Breast epithelium (tissue), 3 donors: ENCODE measurements at regions not wholly inside any gene's neighbourhood (a gene's known extent, or its start where the extent isn't known, plus 50 kb on each side); places are given as distances from the start of the nearest gene placed in this dataset.

Experiments
- POLR2A ChIP-seq: fragments of 450-650 bp; IDR thresholded peaks from one replicate; pipeline ENCODE4 v1.6.1; 2016; ENCODE audit warnings: antibody characterized with exemption, mild to moderate bottlenecking, moderate library complexity
- TF ChIP-seq, protein P1 (sequence below), 3 donors: fragments of 450-650 bp; IDR thresholded peaks; one replicate each; pipeline ENCODE4 v1.5.1; 2016 to 2017; ENCODE audit warnings: antibody characterized with exemption in 3 of 3, mild to moderate bottlenecking in 3 of 3, moderate library complexity in 3 of 3

DNA sequence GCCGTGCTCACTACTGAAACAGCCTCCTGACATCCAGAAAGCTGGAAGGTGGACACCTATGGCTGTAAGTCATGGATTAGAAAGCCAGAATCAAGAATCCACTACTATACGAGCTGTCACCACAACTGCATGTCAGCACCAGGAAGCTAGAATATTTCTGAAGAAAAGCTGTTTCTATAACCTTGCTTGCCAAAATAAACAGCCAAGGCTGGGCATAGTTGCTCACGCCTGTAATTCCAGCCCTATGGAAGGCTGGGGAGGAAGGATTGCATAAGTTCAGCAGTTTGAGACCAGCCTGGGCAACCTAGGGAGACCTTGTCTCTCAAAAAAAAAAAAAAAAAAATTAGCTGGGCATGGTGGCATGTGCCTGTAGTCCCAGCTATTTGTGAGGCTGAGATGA lies 96.3 kb upstream of the GAREM1 start:
- TF ChIP-seq, protein P1, sequence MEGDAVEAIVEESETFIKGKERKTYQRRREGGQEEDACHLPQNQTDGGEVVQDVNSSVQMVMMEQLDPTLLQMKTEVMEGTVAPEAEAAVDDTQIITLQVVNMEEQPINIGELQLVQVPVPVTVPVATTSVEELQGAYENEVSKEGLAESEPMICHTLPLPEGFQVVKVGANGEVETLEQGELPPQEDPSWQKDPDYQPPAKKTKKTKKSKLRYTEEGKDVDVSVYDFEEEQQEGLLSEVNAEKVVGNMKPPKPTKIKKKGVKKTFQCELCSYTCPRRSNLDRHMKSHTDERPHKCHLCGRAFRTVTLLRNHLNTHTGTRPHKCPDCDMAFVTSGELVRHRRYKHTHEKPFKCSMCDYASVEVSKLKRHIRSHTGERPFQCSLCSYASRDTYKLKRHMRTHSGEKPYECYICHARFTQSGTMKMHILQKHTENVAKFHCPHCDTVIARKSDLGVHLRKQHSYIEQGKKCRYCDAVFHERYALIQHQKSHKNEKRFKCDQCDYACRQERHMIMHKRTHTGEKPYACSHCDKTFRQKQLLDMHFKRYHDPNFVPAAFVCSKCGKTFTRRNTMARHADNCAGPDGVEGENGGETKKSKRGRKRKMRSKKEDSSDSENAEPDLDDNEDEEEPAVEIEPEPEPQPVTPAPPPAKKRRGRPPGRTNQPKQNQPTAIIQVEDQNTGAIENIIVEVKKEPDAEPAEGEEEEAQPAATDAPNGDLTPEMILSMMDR (IDR thresholded peaks at IDR 0.05) = no peak
- no peak for TF ChIP-seq POLR2A
